ENCODE measurements at regions not wholly inside any gene's neighbourhood (a gene's known extent, or its start where the extent isn't known, plus 50 kb on each side); places are given as distances from the start of the nearest gene placed in this dataset.

DNA sequence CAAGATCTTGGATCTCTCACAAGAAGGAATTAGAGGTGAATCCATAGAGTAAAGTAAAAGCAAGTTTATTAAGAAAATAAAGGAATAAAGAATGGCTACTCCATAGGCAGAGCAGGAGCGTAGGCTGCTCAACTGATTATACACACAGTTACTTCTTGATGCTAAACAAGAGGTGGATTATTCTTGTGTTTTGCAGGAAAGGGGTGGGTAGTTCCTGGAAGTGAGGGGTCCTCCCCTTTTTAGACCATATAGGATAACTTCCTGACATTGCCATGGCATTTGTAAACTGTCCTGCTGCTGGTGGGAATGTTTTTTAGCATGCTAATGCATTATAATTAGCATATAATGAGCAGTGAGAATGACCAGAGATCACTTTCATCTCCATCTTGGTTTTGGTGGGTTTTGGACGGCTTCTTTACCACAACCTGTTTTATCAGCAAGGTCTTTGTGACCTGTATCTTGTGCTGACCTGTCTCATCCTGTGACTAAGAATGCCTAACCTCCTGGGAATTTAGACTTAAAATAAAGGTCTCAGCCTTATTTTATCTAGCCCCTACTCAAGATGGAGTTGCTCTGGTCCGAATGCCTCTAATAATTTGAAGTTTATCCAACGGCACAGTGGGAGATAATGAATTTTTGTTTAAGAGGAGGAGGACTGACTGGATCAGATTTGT is 165.7 kb upstream of the DMRT1 start:
- TF ChIP-seq, protein P1, sequence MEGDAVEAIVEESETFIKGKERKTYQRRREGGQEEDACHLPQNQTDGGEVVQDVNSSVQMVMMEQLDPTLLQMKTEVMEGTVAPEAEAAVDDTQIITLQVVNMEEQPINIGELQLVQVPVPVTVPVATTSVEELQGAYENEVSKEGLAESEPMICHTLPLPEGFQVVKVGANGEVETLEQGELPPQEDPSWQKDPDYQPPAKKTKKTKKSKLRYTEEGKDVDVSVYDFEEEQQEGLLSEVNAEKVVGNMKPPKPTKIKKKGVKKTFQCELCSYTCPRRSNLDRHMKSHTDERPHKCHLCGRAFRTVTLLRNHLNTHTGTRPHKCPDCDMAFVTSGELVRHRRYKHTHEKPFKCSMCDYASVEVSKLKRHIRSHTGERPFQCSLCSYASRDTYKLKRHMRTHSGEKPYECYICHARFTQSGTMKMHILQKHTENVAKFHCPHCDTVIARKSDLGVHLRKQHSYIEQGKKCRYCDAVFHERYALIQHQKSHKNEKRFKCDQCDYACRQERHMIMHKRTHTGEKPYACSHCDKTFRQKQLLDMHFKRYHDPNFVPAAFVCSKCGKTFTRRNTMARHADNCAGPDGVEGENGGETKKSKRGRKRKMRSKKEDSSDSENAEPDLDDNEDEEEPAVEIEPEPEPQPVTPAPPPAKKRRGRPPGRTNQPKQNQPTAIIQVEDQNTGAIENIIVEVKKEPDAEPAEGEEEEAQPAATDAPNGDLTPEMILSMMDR (IDR thresholded peaks at IDR 0.05), result no peak
- no peak for TF ChIP-seq EP300 (IDR thresholded peaks at IDR 0.05)
- no peak for TF ChIP-seq POLR2A (IDR thresholded peaks at IDR 0.05)
